C4-2B (cell line): ENCODE measurements at regions not wholly inside any gene's neighbourhood (a gene's known extent, or its start where the extent isn't known, plus 50 kb on each side); places are given as distances from the start of the nearest gene placed in this dataset.

ENCODE experiments used
- ZFX ChIP-seq: fragments of 450-650 bp; IDR thresholded peaks from 2 replicates; pipeline ENCODE4 v1.6.1; 2017
- TF ChIP-seq, protein P1 (sequence below): fragments of 450-650 bp; conservative IDR thresholded peaks from 2 replicates; pipeline ENCODE4 v1.5.1; 2017; ENCODE audit warnings: mild to moderate bottlenecking

DNA sequence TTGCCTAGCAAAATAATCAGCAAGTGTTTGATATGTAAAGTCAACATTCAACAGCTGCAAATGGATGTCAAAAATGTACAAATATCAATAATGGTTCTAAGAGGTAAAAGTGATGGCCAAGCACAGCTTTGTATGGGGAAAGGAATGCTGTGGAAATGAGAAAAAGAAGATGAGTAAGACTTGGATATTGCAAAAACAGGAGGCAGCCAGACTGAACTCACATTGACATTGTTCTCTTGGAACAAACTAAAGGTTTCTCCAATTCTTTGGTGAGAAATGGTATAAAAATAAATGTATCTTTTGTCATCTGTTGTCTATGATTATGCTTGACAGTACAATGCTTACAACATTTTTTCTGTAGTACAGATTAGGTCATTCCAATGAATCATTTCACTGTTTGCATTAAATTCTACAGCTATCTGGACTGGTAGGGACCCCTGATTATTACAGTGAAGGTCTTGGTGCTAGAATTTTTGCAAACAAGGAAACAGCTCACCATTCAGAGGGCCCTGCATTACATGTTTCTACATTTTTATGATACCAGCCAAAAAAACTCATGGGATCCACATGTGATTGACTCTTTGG lies 465.7 kb downstream of the NOVA1 start:
- TF ChIP-seq, protein P1, sequence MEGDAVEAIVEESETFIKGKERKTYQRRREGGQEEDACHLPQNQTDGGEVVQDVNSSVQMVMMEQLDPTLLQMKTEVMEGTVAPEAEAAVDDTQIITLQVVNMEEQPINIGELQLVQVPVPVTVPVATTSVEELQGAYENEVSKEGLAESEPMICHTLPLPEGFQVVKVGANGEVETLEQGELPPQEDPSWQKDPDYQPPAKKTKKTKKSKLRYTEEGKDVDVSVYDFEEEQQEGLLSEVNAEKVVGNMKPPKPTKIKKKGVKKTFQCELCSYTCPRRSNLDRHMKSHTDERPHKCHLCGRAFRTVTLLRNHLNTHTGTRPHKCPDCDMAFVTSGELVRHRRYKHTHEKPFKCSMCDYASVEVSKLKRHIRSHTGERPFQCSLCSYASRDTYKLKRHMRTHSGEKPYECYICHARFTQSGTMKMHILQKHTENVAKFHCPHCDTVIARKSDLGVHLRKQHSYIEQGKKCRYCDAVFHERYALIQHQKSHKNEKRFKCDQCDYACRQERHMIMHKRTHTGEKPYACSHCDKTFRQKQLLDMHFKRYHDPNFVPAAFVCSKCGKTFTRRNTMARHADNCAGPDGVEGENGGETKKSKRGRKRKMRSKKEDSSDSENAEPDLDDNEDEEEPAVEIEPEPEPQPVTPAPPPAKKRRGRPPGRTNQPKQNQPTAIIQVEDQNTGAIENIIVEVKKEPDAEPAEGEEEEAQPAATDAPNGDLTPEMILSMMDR: no peak
- TF ChIP-seq ZFX: no peak
